PC-9 (cell line): ENCODE measurements at regions not wholly inside any gene's neighbourhood (a gene's known extent, or its start where the extent isn't known, plus 50 kb on each side); places are given as distances from the start of the nearest gene placed in this dataset.

Experiments
- BruUV-seq: library from RNA; stranded (reverse); fragments of 400-500 nt; replicated peaks from 2 replicates; lab custom pipeline; 2021; lab: Mats Ljungman, UMichigan
- CTCF ChIA-PET: fragments of 300-600 bp; sonication (Branson Sonifier 250); formaldehyde crosslinking; loops from one replicate; lab custom pipeline; 2022; ENCODE audit warnings: antibody characterized with exemption; lab: Charles Lee
- POLR2A ChIA-PET: fragments of 300-600 bp; sonication (Branson Sonifier 250); formaldehyde crosslinking; loops from one replicate; lab custom pipeline; 2022; ENCODE audit warnings: antibody characterized with exemption; ENCODE audit not compliant: unreplicated experiment; lab: Charles Lee
- DNase-seq, 2 experiments: peaks; one replicate each; pipeline versions ENCODE4 v3.0.0 to v3.0.0-alpha.2; 2015 to 2022; ENCODE audit warnings: mixed read lengths in 1 of 2
- H2AFZ ChIP-seq: fragments of 200-600 bp; sonication (generic); 2 replicates; pipeline ENCODE4 v1.8.1; 2017; ENCODE audit warnings: antibody characterized with exemption
- H3F3A ChIP-seq: fragments of 200-600 bp; sonication (generic); 2 replicates; pipeline ENCODE4 v1.8.1; 2017; ENCODE audit warnings: antibody characterized with exemption, mild to moderate bottlenecking, low read depth; ENCODE audit not compliant: insufficient read depth
- H3K27ac ChIP-seq: fragments of 200-600 bp; sonication (generic); 2 replicates; pipeline ENCODE4 v1.6.1; 2016; ENCODE audit warnings: mixed run types
- H3K27me3 ChIP-seq: fragments of 200-600 bp; sonication (generic); 2 replicates; pipeline ENCODE4 v1.6.1; 2016; ENCODE audit warnings: low read depth, mixed run types; ENCODE audit not compliant: insufficient read depth
- H3K36me3 ChIP-seq: fragments of 200-600 bp; sonication (generic); 2 replicates; pipeline ENCODE4 v1.6.1; 2016; ENCODE audit warnings: low read depth, mixed run types
- H3K4me1 ChIP-seq: fragments of 200-600 bp; sonication (generic); replicated peaks from 2 replicates; pipeline ENCODE4 v1.6.1; 2016; ENCODE audit warnings: mixed run types; ENCODE audit not compliant: insufficient read depth
- H3K4me2 ChIP-seq: fragments of 200-600 bp; sonication (generic); 2 replicates; pipeline ENCODE4 v1.6.1; 2017; ENCODE audit warnings: mixed run types
- H3K4me3 ChIP-seq: fragments of 200-600 bp; sonication (generic); 2 replicates; pipeline ENCODE4 v1.6.1; 2016; ENCODE audit warnings: mixed run types
- H3K79me2 ChIP-seq: fragments of 200-600 bp; sonication (generic); 2 replicates; pipeline ENCODE4 v1.6.1; 2017; ENCODE audit warnings: low read depth, mixed run types
- H3K9me2 ChIP-seq: fragments of 200-600 bp; sonication (generic); 2 replicates; pipeline ENCODE4 v1.8.1; 2017; ENCODE audit warnings: mild to moderate bottlenecking; ENCODE audit not compliant: insufficient read depth
- H3K9me3 ChIP-seq: fragments of 200-600 bp; sonication (generic); 2 replicates; pipeline ENCODE4 v1.8.1; 2016; ENCODE audit warnings: low read depth; ENCODE audit not compliant: insufficient read depth
- H4K20me1 ChIP-seq: fragments of 200-600 bp; sonication (generic); 2 replicates; pipeline ENCODE4 v1.8.1; 2017; ENCODE audit not compliant: insufficient read depth
- EZH2 ChIP-seq: fragments of 200-600 bp; sonication (generic); IDR thresholded peaks from 2 replicates; pipeline ENCODE4 v1.8.0; 2017; ENCODE audit warnings: antibody characterized with exemption, low read depth
- intact Hi-C: fragments of 100-400 bp; cut with micrococcal nuclease; formaldehyde crosslinking; loops from one replicate; pipeline ENCODE4 v1.10.0; 2022; ENCODE audit not compliant: unreplicated experiment
- TF ChIP-seq, protein P1 (sequence below): fragments of 200-600 bp; sonication (generic); conservative IDR thresholded peaks from 2 replicates; pipeline ENCODE4 v1.6.1; 2017; ENCODE audit warnings: mixed run types, antibody characterized with exemption, mild to moderate bottlenecking, moderate library complexity

DNA sequence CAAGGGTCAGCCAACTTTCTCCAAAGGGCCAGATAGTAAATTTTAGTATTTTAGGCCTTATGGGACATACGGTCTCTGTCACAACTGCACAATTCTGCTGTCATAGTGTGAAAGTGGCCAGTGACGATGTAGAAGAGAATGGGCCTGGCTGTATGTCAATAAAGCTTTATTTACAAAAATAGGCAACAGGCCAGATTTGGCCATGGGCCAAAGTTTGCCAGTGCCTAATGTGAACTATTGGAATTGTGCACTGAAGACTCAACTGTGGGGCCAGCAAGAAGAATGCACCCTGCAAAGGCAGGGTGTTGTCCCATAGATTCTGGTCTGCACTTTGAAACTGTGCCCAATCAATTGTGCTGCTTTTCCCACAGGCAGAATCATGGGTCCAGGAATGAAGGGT lies 69.4 kb upstream of the PRR23E start:
- Histone ChIP-seq H3F3A (no peaks in the 10 kb centered on the region), H4K20me1 (no peaks in the 10 kb centered on the region), H3K79me2 (no peaks in the 10 kb centered on the region), H3K36me3 (no peaks in the 10 kb centered on the region), H3K9me2 (no peaks in the 10 kb centered on the region; the same call in 1 of the 2 replicates), H3K9me3 (no peaks in the 10 kb centered on the region), H3K4me3 (no peak overlapping the region), H3K4me1 (no peaks in the 10 kb centered on the region), H3K4me2 (no peak overlapping the region), H2AFZ (no peak overlapping the region), H3K27me3 (peaks cover 32% of the 10 kb centered on the region), H3K27ac (no peak overlapping the region)
- intact Hi-C loops: no loop called here
- CTCF ChIA-PET: no interaction called here
- BruUV-seq: no TSS peak
- no peak for TF ChIP-seq EZH2
- TF ChIP-seq, protein P1, sequence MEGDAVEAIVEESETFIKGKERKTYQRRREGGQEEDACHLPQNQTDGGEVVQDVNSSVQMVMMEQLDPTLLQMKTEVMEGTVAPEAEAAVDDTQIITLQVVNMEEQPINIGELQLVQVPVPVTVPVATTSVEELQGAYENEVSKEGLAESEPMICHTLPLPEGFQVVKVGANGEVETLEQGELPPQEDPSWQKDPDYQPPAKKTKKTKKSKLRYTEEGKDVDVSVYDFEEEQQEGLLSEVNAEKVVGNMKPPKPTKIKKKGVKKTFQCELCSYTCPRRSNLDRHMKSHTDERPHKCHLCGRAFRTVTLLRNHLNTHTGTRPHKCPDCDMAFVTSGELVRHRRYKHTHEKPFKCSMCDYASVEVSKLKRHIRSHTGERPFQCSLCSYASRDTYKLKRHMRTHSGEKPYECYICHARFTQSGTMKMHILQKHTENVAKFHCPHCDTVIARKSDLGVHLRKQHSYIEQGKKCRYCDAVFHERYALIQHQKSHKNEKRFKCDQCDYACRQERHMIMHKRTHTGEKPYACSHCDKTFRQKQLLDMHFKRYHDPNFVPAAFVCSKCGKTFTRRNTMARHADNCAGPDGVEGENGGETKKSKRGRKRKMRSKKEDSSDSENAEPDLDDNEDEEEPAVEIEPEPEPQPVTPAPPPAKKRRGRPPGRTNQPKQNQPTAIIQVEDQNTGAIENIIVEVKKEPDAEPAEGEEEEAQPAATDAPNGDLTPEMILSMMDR: no peak
- no peak for DNase-seq
- POLR2A ChIA-PET: no interaction called here

DNA sequence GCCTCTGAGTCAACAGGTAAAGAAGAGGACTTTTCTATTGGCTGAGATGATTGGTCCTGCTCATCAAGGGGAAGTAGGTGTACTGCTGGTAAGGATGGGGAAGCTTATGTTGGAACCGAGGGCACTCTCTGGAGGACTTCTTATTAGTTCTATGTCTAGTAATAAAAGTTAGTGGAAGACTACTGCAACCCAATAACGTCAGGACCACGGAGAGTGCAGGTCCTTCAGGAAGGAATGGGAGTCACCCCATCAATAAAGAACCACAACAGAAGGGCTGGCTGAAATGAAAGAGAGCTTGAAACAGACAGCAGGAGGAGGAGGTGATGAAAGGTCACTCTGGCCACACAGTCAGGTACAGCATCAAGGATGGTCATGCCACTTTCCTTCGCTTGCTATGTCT lies 68.8 kb upstream of the PRR23E start:
- Histone ChIP-seq H3F3A (no peaks in the 10 kb centered on the region), H3K4me3 (no peak overlapping the region), H3K9me3 (no peaks in the 10 kb centered on the region), H2AFZ (no peak overlapping the region), H4K20me1 (no peaks in the 10 kb centered on the region), H3K9me2 (no peaks in the 10 kb centered on the region; the same call in 1 of the 2 replicates), H3K27me3 (peaks cover 33% of the 10 kb centered on the region), H3K79me2 (no peaks in the 10 kb centered on the region), H3K27ac (no peak overlapping the region), H3K4me2 (no peak overlapping the region), H3K36me3 (no peaks in the 10 kb centered on the region), H3K4me1 (no peaks in the 10 kb centered on the region)
- intact Hi-C loops: no loop called here
- no TSS peak for BruUV-seq
- ChIA-PET POLR2A (no interaction called here), CTCF (no interaction called here)
- TF ChIP-seq, protein P1: no peak
- no peak for TF ChIP-seq EZH2
- no peak for DNase-seq

DNA sequence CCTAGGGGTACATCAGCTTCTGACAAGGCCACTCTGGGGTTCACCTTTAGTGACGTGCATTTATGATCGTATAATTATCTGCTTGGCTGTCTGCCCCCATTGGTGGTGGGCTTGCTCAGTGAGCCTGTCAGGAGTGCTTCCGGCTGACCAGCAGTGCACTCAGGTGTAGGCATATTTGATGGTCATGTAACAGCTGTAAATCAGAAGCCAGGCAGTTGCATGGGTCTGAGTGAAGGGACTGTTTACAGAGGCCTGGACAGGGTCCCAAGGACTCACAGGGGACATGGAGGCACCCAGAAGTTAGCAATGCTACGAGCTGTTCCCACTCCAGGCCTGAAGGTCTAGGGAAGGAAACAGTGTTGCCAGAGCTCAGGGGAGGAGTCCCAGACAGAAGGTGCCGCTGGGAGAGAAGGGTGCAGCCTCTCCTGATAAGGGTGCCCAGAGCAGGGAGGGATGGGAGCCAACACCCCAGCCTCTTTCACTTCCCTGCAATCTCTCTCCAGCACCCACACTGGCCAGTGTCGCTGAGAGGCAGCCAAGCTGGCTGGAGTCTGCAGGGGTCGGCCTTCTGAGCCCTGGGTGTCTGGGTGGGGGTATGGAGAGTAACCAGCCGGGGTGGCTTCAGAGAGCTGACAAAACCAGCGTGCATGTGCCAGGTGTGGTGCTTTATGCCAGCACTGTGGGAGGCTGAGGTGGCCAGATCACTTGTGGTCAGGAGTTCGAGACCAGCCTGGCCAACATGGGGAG lies 61.3 kb upstream of the PRR23E start:
- no peak for TF ChIP-seq EZH2
- TF ChIP-seq, protein P1: no peak

More for the DNA sequence above, 61.3 kb upstream of the PRR23E start:
- H2AFZ ChIP-seq: no peak overlapping the region
- H3K4me3 ChIP-seq: no peak overlapping the region
- H3K79me2 ChIP-seq: no peaks in the 10 kb centered on the region
- peaks cover 50% of the 10 kb centered on the region for H3K27me3 ChIP-seq
- H3K9me2 ChIP-seq: no peaks in the 10 kb centered on the region
- H3K4me1 ChIP-seq: no peaks in the 10 kb centered on the region
- ChIA-PET CTCF (no interaction called here), POLR2A (no interaction called here)
- no peak for DNase-seq
- H3K9me3 ChIP-seq: no peaks in the 10 kb centered on the region
- H3K4me2 ChIP-seq: no peak overlapping the region
- no peaks in the 10 kb centered on the region for H3F3A ChIP-seq
- BruUV-seq: no TSS peak
- no peaks in the 10 kb centered on the region for H4K20me1 ChIP-seq
- no peak overlapping the region for H3K27ac ChIP-seq
- H3K36me3 ChIP-seq: no peaks in the 10 kb centered on the region
- intact Hi-C loops: no loop called here
